Kidney (tissue), 13 donors: ENCODE measurements at regions not wholly inside any gene's neighbourhood (a gene's known extent, or its start where the extent isn't known, plus 50 kb on each side); places are given as distances from the start of the nearest gene placed in this dataset.
A peak's percentile ranks its signal among the peaks of the same experiment; 100 is the strongest.

Experiments used
- DNase-seq, 5 donors: peaks; one replicate each; pipeline ENCODE4 v3.0.0-alpha.2; 2013 to 2020
- FAIRE-seq: peaks from 2 replicates; lab custom pipeline; 2012; peaks lifted over from hg19 to GRCh38; lab: Jason Lieb, UNC
- H3K27ac ChIP-seq, 2 donors: one replicate each; pipeline ENCODE4 v1.7.0; 2013; ENCODE audit warnings: low read depth in 2 of 2, low read length in 2 of 2, inconsistent platforms in 1 of 2
- H3K27me3 ChIP-seq: one replicate; pipeline ENCODE4 v1.7.1; 2013; ENCODE audit warnings: low read length, inconsistent platforms; ENCODE audit not compliant: control insufficient read depth, insufficient read depth
- H3K36me3 ChIP-seq, 3 donors: one replicate each; pipeline versions ENCODE4 v1.7.0 to v1.7.1; 2013; ENCODE audit warnings: low read length in 3 of 3, control low read depth in 1 of 3, inconsistent platforms in 1 of 3; ENCODE audit not compliant: insufficient read depth in 3 of 3, control insufficient read depth in 2 of 3
- H3K4me1 ChIP-seq, 3 donors: one replicate each; pipeline versions ENCODE4 v1.7.0 to v1.7.1; 2013; ENCODE audit warnings: low read length in 3 of 3, inconsistent platforms in 1 of 3, low read depth in 1 of 3; ENCODE audit not compliant: control insufficient read depth in 2 of 3, insufficient read depth in 2 of 3
- H3K4me3 ChIP-seq, 3 donors: one replicate each; pipeline versions ENCODE4 v1.7.0 to v1.8.1; 2013; ENCODE audit warnings: low read length in 3 of 3, control low read depth in 1 of 3, inconsistent platforms in 1 of 3
- H3K9ac ChIP-seq, 3 donors: one replicate each; pipeline versions ENCODE4 v1.7.0 to v1.7.1; 2013; ENCODE audit warnings: low read length in 3 of 3, control low read depth in 1 of 3, inconsistent platforms in 1 of 3
- H3K9me3 ChIP-seq, 3 donors: one replicate each; pipeline versions ENCODE4 v1.7.0 to v1.7.1; 2013; ENCODE audit warnings: low read length in 3 of 3, control low read depth in 1 of 3, inconsistent platforms in 1 of 3; ENCODE audit not compliant: control insufficient read depth in 2 of 3, insufficient read depth in 1 of 3
- intact Hi-C: fragments of 100-400 bp; cut with DNase I; formaldehyde crosslinking; loops from one replicate; pipeline ENCODE4 v1.11.1; 2022
- TF ChIP-seq, protein P1 (sequence below): IDR thresholded peaks from 3 replicates; pipeline ENCODE4 v1.5.1; 2012; ENCODE audit warnings: mild to moderate bottlenecking, moderate library complexity, borderline replicate concordance; ENCODE audit not compliant: insufficient read depth; ENCODE audit errors: extremely low read depth
- donor health status: control.
- donor health status: control.
- donor health status: control.
- donor health status: control.
- donor health status: control.
- donor health status: DM: yes; HTN: yes; CAD: no.
- donor health status: Normal renal cell carcinoma (clear cell type).

DNA sequence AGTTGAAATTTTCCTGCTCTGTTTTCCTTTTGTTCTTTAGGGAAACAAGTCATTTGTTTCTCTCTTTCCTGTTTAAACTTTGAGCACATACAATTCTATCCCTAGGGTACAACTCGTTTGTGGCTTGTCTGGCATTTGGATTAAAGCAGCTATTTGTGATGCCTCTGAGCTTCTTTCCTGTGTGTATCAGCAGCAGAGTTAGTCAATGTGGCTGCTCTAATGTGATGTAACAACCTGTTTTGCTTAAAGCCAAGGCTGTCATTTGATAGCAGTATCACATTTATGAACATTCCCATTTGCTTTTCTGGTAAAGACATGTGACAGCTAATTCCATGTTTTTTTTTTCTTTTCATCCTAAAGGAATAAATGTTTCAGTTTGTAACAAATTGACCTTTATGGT lies 314.3 kb upstream of the CHD1 start:
- intact Hi-C loops, result no loop called here
- TF ChIP-seq, protein P1, sequence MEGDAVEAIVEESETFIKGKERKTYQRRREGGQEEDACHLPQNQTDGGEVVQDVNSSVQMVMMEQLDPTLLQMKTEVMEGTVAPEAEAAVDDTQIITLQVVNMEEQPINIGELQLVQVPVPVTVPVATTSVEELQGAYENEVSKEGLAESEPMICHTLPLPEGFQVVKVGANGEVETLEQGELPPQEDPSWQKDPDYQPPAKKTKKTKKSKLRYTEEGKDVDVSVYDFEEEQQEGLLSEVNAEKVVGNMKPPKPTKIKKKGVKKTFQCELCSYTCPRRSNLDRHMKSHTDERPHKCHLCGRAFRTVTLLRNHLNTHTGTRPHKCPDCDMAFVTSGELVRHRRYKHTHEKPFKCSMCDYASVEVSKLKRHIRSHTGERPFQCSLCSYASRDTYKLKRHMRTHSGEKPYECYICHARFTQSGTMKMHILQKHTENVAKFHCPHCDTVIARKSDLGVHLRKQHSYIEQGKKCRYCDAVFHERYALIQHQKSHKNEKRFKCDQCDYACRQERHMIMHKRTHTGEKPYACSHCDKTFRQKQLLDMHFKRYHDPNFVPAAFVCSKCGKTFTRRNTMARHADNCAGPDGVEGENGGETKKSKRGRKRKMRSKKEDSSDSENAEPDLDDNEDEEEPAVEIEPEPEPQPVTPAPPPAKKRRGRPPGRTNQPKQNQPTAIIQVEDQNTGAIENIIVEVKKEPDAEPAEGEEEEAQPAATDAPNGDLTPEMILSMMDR, result no peak
- Histone ChIP-seq H3K27ac (no peak overlapping the region), H3K9ac (no peak overlapping the region), H3K4me1 (no peaks in the 10 kb centered on the region), H3K4me3 (no peak overlapping the region), H3K36me3 (no peaks in the 10 kb centered on the region), H3K27me3 (no peaks in the 10 kb centered on the region), H3K9me3 (no peaks in the 10 kb centered on the region)
- FAIRE-seq (no peak), DNase-seq (peak in 2 of 5 donors; percentile 7)

DNA sequence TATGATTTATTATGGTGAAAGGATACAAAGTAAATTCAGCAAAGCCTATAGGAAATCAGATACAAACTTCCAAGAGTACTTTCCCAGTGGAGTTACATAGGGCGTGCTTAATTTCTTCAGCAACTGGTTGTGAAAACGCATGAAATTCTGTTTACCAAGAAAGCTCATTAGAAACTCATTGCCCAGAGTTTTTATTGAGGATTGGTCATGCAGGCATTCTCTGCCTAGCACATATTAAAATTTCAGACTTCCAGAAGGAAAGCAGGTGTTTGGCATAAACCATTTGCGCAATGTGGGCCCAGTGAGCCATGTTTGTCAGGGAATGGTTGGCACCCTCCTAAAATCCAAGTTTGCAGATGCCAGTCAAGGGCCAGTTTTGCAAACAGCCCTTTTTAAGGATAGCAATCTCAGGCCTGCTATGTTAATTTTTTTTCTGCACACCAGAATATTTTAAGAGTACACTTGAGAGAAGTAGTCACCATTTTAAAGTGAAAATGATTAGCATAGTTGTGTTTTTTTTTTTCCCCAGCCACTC lies 311.1 kb upstream of the CHD1 start:
- Histone ChIP-seq H3K4me1 (no peaks in the 10 kb centered on the region), H3K9me3 (no peaks in the 10 kb centered on the region), H3K4me3 (no peak overlapping the region), H3K27me3 (no peaks in the 10 kb centered on the region), H3K36me3 (no peaks in the 10 kb centered on the region), H3K9ac (no peak overlapping the region), H3K27ac (no peak overlapping the region)
- no peak for DNase-seq
- intact Hi-C loops, result no loop called here
- no peak for FAIRE-seq
- TF ChIP-seq, protein P1, result no peak

DNA sequence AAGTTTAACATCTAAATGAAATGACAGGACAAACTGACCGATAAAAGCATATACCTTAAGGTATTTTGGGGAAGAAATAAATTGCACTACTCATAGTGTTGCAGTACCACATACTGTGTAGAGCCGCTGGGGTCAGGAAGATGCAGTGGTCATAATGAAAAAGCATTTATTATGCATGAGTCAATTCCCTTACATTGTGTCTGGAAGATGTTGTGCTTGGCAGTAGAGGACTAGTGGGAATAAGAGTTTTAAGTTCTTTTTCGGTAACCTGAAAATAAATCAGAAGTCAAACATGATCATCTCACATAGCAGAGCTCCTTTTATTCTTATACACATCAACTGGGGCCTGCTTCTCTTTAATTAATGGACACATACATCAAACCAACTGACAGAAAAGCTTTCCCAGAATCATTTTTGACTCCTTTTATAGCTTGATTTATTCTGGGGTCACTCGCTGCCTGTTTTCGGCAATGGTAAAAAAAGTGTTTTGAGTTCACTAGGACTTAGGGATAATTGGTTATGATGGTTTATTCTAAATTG lies 262.5 kb upstream of the CHD1 start:
- FAIRE-seq, result no peak

More for the DNA sequence above, 262.5 kb upstream of the CHD1 start:
- Histone ChIP-seq H3K9me3 (peaks cover 0 to 2% (median 0%) of the 10 kb centered on the region in 3 donors), H3K4me3 (no peak overlapping the region), H3K9ac (no peak overlapping the region), H3K4me1 (no peaks in the 10 kb centered on the region), H3K27me3 (no peaks in the 10 kb centered on the region), H3K27ac (no peak overlapping the region), H3K36me3 (no peaks in the 10 kb centered on the region)
- intact Hi-C loops, result no loop called here
- DNase-seq, result peak in 2 of 5 donors; percentile 19 to 37
- TF ChIP-seq, protein P1, result no peak
